Hepatic stellate cell (primary cell): ENCODE measurements at regions not wholly inside any gene's neighbourhood (a gene's known extent, or its start where the extent isn't known, plus 50 kb on each side); places are given as distances from the start of the nearest gene placed in this dataset.

ENCODE experiments used
- DNase-seq: peaks from one replicate; pipeline ENCODE4 v3.0.0; 2011; ENCODE audit warnings: low spot score

DNA sequence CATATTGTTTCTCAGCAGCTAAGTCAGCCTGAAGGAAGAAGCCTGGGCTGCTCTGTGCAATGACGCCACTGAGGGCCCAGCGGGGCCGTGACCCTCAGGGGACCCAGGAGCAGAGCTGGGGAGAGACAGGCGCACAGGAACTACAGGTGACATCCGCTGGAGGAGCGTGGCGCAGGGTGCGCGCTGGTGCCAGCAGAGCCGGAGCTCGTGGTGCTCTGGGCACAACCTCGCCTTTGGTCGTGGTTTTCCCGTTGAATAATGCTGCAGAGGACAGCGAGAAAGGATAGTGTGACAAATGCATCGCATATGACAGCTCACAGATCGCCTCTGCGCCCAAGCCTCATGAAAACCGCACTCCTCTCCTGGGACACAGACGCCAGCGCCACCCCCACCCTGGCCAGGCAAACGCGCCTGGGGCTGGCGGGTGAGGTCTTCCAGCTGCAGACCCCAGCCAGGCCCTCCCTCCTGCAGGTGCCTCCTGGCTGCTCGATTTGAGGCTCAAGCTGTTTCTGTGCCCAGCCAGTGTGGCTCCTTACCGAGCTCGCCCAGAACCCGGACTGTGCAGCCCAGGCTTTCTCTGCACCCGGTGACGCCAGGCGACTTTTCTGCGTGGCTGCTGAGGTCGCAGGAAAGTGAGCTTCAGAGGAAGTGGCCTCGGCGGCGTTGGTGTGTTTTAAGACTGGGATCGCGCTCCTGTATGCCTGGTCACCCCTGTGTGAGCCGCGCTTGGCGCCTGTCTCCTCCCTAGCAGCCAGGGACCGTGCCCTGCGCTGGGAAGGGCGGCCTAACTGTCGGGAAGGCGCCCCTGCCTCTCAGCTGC, 583.1 kb upstream of the HS6ST1 start:
- DNase-seq, result no peak

DNA sequence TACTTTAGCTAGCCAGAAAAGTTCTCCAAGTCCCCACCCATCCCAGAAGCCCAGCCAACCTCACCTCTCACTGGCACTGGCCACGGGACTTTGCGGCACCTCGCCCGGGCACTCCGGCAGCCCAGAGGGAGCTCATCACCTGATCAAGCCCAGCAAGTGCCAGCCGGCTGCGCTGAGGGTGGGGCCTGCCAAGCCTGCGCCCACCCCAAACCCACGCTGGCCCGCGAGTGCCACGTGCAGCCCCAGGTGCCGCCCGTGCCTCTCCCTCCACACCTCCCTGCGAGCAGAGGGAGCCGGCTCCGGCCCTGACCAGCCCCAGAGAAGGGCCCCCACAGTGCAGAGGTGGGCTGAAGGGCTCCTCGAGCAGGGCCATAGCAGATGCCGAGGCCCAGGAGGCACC, 585.0 kb upstream of the HS6ST1 start:
- no peak for DNase-seq

DNA sequence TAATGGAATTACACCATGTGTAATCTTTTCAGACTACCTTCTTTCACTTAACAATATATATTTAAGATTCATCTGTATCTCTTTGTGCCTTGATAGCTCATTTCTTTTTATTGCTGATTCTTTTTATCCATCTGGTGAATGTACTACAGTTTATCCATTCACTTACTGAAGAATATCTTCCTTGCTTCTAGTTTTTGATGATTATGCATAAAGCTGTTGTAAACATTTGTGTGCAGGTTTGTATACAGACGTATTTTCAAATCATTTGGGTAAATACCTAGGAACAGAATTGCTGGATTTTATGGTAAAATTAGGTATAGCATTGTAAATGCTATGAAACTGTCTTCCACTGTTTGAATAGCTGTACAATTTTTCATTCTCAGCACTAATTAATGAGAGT, 592.6 kb upstream of the HS6ST1 start:
- DNase-seq, result no peak

DNA sequence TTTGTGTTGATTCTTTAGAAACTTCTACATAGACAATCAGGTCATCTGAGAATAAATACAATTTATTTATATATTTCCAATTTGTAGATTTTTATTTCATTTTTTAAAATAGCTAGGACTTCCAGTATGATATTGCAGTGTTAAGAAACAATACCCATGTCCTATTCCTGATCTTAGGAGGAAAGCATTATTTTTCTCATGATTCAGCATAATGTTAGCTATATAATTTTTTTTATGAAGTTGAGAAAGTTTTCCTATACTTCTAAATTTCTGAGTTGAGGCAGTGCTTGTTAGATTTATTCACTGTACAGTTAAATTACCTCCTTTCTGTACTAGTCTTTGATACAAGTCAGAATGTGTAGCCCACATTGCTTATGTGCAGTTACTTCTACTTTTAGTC, 595.7 kb upstream of the HS6ST1 start:
- DNase-seq, result no peak

DNA sequence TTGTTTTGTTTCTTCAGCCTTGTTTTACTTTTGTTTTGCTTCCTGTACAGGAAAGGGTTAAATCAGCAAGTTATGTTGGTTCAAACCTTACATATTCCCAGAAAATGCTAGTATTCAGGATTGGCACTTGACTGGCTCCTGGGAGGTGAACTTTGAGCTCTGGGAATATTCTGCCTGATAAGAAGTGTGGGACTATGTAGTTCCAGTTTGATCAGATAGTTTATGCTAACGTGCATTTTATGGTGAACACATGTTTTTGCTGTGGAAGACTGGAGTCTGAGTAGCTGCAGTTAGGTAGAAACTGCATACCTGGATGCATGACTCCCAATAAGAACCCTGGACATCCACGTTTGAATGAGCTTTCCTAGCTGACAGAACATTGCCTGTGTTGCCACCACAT, 603.1 kb upstream of the HS6ST1 start:
- no peak for DNase-seq

DNA sequence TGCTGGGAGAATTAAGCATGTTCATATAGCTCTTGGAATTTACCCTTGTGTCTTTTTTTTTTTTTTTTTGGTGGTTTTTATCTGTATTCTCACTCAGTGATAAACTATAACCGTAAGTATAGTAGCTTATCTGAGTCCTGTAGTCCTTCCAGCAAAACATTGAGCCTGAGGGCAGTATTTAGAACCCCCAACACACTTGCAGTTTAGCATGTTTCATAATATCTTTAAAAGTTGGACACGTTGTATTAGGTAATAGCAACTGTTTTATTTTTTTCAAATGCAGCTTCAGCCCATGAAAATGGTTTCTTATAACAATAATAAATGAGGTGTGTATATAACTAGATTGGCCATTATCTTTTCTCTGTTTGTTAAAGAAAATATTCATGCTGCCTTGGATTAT, 603.5 kb upstream of the HS6ST1 start:
- no peak for DNase-seq

DNA sequence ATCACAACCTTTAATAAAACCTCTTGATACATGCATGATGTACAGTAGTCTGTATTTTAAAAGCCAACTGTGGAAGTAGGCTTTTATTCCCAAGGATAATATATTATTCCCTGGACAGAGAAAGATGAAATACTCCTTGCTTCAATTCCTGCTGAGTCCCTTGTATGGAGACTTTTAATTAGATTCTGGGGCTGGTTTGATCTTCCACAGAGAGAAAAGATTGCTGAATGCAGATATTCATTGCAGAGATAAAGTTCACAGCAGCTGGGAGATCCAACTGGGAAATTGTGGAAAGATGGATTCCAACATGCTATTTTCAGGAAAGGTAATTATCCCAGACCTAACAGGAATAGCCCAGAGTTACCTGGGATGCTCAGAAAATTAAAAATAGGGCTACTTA, 607.0 kb upstream of the HS6ST1 start:
- DNase-seq, result no peak

DNA sequence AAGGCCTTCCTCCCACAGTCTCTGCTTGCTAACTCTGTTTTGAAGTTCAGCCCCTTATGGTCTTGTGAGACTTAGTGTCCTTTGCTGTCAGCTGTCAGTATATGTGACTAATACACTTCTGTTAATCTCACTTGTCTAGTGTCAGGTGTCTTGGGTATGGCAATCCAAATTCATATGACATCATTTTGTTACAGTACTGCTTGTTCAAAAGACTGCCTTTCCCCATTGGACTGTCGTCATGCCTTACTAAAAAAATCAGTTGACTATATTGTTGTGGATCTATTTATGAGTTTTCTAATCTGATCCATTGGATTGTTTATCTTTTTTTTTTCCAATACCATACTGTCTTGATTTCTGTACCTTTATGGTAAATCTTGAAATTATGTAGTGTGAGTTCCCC, 611.4 kb upstream of the HS6ST1 start:
- DNase-seq, result no peak

DNA sequence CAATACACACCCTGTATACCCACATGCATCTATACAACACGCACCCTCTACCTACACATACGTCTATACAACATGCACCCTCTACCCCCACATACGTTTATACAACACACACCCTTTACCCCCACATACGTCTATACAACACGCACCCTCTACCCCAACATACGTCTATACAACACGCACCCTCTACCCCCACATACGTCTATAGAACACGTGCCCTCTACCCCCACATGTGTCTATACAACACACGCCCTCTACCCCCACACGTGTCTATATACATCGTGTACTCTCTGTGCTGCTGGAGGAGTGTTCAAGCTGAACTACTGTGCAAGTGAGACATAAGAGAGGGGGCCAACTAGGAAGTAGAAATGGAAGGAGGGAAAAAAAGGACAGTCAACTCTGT, 621.7 kb upstream of the HS6ST1 start:
- DNase-seq, result no peak

DNA sequence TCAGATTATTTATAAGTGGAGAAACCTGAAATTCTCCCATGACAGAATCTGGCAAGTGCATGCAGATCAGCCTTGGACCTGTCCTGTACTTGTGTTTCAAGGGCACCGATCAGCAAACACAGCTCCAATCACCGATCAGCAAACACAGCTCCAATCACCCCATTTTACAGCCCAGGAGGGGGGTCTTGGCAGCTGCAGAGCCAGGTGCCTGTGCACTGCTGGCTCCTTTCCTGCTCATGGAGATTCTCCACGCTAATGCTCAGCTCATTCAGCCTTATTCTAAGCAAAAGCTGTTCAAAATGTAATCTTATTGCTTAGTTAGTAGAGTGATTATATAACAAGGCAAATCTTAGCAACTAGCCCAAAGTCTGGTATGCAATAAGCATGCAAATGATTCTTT, 623.1 kb upstream of the HS6ST1 start:
- no peak for DNase-seq

DNA sequence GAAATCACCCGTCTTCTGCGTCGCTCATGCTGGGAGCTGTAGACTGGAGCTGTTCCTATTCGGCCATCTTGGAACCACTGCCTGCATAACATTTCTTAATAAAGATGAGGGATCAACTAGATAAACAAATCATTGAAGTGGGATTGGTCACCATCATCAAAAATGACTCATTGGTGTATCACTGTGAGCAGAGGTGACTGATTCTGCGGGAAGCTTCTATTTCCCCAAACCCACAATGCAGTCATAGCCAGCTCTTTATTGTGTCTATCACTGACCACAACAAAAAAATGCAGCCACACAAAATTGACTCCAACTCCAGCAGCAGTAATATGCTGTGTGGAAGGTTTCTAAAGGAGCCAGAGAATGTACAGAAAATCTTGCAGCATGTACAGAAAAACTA, 630.7 kb upstream of the HS6ST1 start:
- no peak for DNase-seq

DNA sequence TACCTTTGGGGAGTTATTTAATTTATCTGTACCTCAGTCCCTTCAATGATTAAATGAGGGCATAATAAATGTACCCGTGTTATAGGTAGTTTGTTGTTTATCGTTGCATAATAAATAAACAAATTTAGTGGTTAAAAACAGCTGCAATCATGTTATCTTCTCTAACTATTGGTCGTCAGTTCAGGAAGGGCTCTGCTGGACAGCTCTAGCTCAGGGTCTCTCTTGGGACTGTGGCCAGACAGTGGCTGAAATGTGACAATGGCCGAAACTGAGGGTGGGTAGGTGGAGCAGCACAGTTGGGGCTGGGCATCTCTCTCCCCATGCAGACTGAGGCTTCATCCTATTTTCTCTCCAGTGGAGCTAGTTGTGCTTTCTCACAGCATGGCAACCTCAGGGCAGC, 632.1 kb upstream of the HS6ST1 start:
- DNase-seq, result no peak

DNA sequence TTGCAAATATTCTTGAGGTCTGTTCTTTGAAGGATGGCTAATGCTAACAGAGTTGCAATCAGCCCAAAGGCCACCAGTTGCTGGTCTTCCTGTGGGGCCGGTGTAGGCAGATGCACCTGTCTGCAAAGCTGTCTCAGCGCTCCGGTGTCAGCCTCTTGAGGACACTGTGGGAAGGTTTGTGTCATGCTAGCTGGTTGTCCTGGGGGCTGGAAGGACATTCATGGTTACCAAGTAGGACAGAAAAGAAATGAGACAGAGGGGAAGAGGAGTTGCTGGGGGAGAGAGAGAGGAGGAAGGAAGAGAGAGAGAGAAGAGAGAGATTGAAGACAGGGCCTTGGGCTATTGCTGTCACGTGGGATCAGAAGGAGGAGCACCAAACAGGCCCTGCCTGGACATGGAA, 639.6 kb upstream of the HS6ST1 start:
- DNase-seq, result no peak

DNA sequence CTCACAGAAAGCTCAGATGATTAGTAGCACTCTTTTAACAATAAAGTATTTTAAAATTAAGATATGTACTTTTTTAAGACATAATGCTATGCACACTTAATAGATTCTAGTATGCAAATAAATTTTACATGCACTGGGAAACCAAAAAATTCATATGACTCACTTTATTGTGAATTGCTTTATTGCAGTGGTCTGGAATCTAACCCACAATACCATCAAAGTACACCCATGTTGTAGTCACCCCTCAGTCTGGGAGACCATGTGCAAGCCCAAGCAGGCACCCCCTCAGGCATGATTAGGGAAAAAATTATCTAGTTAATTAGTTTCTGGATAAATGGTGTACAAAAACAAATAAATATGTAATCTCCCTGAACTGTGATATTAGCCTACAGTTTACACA, 649.0 kb upstream of the HS6ST1 start:
- no peak for DNase-seq

DNA sequence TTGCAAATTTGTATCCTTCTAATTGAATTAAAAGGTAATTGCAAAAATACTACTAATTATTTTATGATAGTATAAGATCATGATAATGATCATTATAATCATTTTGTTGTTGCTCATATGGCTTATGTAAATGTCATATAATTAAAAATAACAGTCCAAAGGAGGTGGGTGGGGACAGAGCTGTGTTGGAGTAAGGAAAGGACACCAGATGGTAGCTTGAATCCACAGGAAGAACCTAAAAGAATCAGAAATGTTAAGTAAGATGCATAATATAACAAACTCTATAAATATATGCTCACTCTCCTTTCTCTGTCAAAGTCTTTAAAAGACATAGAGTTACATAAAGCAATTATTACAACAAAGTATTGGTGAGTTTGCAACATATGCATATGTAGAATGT, 650.7 kb upstream of the HS6ST1 start:
- DNase-seq, result no peak

DNA sequence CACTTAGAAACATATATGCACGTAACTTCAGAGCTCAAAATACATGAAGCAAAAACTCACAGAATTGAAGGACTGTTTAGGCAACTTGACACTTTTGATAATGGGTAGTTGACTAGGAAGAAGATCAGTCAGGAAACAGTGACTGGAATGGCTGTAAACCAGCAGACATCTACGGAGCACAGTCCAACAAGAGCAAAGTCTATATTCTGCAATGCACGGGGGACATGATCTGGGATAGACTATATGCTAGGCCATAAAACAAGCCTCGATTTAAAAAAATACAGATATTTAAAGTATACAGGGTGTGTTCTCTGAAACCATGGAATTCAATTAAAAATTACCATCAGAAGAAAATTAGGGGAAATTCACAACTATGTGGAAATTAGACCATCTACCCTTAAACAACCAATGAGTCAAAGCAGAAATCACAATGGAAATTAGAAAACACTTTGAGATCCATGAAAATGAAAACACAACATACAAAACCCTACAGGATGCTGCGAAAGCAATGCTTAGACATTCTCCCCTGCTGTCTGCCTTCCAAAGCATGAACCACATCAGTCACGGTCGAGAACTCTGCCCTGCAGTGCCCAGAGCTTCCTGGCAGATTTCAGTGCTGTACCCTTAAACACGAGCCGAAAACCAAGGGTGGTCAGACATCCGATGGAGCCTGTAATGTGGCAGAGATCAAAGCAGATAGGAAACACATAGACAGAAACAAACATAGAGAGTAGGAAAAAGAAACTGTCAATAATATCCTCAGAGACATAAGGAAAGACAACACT, 651.9 kb upstream of the HS6ST1 start:
- no peak for DNase-seq

DNA sequence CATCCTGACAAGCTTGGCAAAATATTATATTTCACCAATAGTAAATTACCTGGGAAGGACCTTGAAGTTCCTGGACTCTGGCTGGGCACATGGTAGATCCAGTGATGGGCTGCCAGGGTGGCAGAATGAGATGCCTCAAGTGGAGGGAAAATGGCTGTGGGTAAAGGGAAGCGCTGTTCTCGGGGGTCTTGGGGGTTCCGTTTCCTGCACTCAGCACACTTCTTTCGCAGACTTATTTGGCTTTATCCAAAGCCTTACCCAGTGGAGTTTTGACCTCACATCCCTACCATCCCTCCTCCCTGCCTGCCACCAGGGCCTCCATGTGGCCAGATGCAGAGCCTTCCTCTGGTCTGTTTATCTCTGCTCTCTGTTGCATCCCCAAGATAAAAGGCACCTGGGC, 654.9 kb upstream of the HS6ST1 start:
- no peak for DNase-seq

DNA sequence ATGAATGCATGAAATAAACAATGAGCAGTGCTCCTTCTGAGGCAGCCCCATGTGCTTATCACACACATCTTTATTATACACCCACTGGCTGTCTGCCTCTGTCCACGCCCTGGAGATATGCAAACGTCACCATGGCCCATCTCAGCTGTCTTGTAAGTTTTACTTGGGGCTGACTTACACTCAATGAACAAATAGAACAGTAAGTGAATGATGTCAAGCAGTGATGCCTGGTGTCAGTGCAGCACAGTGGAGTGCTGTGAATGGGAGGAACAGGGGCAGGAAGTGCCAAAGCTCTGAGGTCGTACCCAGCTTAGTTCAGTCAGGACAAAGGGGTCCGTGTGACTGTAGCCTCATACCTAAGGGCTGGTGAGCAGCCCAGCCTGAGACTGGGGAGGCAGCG, 659.5 kb upstream of the HS6ST1 start:
- DNase-seq, result no peak

DNA sequence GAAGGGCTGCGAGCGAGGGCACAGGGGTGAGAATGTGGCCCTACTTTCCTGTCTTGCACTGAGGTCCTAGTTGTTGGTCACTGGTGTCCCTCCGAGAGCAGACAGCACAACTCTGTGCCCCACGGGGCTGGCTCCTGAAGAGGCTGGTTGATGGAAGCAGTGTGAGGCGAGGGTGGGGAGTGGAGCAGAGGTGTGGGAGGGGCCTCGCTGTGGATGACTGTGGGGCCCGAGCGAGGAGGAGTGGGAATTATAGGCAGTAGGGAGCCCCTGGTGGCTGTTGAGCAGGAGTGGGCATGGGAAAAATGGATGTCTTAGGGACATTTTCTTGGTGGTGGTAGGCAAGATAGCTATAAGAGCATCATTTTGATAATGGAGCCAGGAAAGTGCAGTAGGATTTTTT, 660.5 kb upstream of the HS6ST1 start:
- DNase-seq, result no peak

DNA sequence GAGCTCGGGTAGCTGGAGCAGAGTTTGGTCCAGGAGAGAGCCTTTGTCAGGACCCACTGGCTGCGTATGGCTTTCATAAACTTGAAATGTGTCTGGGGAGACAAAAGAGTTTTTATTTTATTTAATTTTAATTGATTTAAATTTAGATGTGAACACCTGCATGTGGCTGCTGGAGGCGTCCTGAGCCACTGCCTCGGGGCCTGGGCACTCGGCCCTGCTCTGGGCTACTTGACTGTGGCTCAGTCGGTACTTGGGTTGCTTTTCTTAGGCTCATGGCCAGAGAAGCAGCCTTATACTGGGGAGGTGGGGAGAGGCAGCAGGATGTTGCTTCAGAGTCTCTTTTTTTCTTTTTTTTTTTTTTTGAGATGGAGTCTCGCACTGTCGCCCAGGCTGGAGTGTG, 661.8 kb upstream of the HS6ST1 start:
- no peak for DNase-seq

DNA sequence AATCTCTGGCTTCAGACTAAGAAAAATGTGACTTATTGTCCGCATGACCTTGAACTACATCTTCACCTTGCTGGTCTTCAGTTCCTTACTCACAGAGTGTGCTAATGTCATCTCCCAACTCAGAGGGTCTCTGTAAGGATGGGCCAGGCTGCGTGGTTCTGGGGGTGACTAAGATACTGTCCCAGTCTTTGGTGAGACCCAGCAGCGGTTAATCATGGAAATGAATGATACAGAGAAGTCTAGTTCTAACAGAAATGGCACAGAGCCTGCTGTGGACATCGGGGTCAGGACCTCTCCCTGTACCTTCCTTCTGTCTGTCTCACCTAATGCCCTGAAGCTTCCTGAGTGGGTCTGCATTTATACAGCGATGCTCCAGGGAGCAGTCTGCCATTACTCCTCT, 662.7 kb upstream of the HS6ST1 start:
- no peak for DNase-seq

DNA sequence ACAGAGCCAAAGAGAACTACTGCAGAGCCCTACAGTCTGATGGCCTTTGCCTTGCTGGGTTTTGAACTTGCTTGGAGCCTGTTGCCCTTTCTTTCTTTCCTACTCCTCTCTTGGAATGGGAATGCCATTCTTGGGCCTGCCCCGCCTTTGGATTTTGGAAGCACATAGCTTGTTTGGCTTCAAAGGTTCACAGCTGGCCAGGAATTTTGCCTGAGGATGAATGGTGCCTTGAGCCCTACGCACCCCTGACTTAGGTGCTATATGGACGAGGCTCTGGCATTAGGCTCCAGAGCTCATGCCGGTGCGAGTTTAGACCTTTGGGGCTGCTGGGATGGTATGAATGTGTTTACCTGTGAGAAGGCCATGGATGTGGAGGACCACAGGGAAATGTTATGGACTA, 663.3 kb upstream of the HS6ST1 start:
- DNase-seq, result no peak

DNA sequence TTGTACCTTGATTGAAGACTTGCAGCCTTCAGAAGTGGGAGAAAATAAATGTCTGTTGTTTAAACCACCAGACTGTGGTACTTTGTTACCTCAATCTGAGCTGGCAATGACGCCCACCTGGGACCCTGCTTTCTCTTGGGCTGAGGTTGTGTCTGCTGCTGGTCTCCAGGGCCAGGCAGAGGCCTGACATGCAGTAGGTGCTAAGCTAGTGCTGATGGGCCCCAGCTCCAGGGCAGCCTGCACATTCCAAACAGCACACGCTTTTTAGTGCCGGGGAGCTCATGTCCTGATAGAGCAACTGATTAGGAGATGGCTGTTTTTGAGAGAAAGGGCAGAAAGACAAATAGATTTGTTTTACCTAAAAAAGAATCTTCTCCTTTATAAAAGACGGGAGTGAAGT, 664.0 kb upstream of the HS6ST1 start:
- no peak for DNase-seq

DNA sequence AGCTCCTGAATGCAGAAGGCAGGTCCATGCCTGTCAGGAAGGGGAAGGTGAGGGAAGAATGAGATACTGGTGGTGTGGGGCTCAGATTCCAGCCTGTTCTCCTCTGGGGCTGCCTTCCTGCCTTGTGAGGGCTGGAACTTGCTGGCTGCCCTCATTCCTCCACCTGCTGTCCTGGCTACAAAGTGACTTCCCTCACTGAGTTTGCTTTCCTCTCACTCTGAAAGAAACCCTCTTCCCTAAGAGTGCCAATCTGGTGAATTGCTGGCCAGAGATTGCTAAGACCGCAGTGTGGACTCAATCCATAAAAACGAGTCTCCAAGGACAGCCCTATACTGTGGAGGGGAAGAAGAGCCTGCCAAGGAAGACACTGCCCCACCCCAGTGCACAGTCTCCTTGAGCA, 664.4 kb upstream of the HS6ST1 start:
- no peak for DNase-seq
